ENCODE measurements at regions not wholly inside any gene's neighbourhood (a gene's known extent, or its start where the extent isn't known, plus 50 kb on each side); places are given as distances from the start of the nearest gene placed in this dataset.

GRCh38 chr3:154900816-154901215, 179.3 kb upstream of the MME start:
- TF ChIP-seq CTCF (IDR thresholded peaks at IDR 0.05 in 4 of 5, conservative IDR thresholded peaks at IDR 0.05 in 1 of 5) = no peak
- no peak for TF ChIP-seq POLR2A (IDR thresholded peaks at IDR 0.05)
